ENCODE measurements at regions not wholly inside any gene's neighbourhood (a gene's known extent, or its start where the extent isn't known, plus 50 kb on each side); places are given as distances from the start of the nearest gene placed in this dataset.

DNA sequence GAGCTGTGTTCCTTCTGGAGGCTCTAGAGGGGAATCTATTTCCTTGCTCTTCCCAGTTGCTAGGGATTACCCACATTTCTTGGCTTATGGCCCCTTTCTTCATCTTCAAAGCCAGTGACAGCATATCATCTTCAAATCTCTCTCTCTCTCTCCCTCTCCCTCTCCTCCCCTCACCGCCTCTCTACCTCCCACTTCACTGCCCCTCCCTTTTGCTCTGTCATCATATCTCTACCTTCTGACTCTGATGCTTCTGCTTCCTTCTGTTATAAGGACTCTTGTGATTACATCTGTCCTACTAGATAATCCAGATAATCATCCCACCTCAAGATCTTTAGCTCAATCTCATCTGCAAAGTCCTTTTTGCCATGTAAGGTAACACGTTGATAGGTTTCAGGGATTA, 93.1 kb upstream of the TEX13D start:
- Histone ChIP-seq H3K27me3 (ENCODE audit: insufficient read depth, low read length) (no peaks in the 10 kb centered on the region), H3K36me3 (ENCODE audit: insufficient read depth, low read depth, low read length) (no peaks in the 10 kb centered on the region), H3K9ac (ENCODE audit: low read depth, low read length) (no peak overlapping the region), H3K4me3 (ENCODE audit: low read length) (no peak overlapping the region), H3K4me1 (ENCODE audit: insufficient read depth, low read length) (no peaks in the 10 kb centered on the region), H3K9me3 (ENCODE audit: insufficient read depth, low read depth, low read length) (no peaks in the 10 kb centered on the region), H3K27ac (ENCODE audit: low read length) (no peak overlapping the region)

GRCh38 chrX:124239911-124240310, 92.5 kb upstream of the TEX13D start:
- Histone ChIP-seq H3K27me3 (ENCODE audit: insufficient read depth, low read length) (no peaks in the 10 kb centered on the region), H3K4me1 (ENCODE audit: insufficient read depth, low read length) (no peaks in the 10 kb centered on the region), H3K36me3 (ENCODE audit: insufficient read depth, low read depth, low read length) (no peaks in the 10 kb centered on the region), H3K4me3 (ENCODE audit: low read length) (no peak overlapping the region), H3K9me3 (ENCODE audit: insufficient read depth, low read depth, low read length) (no peaks in the 10 kb centered on the region), H3K27ac (ENCODE audit: low read length) (no peak overlapping the region), H3K9ac (ENCODE audit: low read depth, low read length) (no peak overlapping the region)

DNA sequence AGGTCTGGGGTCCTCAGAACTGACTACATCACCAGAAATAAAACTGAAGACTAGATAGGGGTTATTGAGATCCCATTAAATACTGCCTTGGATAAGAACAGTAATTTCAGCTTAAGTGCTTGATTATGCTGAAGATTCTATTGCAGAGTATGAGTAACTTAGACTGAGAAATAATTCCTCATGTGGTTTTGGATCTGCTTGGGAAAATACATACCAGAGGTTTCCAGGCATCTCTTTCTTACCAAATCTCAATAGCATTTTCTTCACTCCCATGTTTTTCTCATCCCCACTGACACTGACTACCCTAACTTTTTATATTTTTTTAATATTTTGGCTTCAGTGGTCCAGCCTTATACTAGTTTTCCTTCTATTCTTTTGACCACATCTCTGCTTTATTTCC, 92.0 kb upstream of the TEX13D start:
- Histone ChIP-seq H3K9me3 (ENCODE audit: insufficient read depth, low read depth, low read length) (no peaks in the 10 kb centered on the region), H3K4me3 (ENCODE audit: low read length) (no peak overlapping the region), H3K27me3 (ENCODE audit: insufficient read depth, low read length) (no peaks in the 10 kb centered on the region)

DNA sequence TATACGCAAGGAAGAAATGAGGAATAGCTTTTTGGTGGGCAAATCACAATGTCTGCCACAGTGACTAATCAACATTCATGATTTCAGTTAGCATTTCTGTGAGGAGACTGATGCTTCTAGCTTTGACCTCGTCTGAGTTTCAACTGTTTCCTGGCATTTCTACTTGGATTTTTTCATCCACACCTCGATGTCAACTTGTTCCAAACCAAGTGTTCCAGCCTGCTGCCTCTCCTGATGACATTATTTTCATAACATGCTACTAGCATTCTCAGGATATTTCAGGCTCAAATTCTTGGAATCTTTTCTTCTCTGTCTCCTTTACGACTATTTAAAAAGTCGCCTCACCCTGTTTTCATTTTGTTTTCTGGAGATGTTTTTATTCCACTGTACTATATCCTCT, 90.3 kb upstream of the TEX13D start:
- no peak overlapping the region for H3K9ac ChIP-seq (ENCODE audit: low read depth, low read length)
- H3K4me1 ChIP-seq (ENCODE audit: insufficient read depth, low read length): no peaks in the 10 kb centered on the region
- H3K9me3 ChIP-seq (ENCODE audit: insufficient read depth, low read depth, low read length): no peaks in the 10 kb centered on the region
- no peak overlapping the region for H3K27ac ChIP-seq (ENCODE audit: low read length)
- no peaks in the 10 kb centered on the region for H3K36me3 ChIP-seq (ENCODE audit: insufficient read depth, low read depth, low read length)
- H3K4me3 ChIP-seq (ENCODE audit: low read length): no peak overlapping the region
- no peaks in the 10 kb centered on the region for H3K27me3 ChIP-seq (ENCODE audit: insufficient read depth, low read length)

More for the DNA sequence above, 92.0 kb upstream of the TEX13D start:
- H3K27ac ChIP-seq (ENCODE audit: low read length): no peak overlapping the region
- H3K9ac ChIP-seq (ENCODE audit: low read depth, low read length): no peak overlapping the region
- no peaks in the 10 kb centered on the region for H3K36me3 ChIP-seq (ENCODE audit: insufficient read depth, low read depth, low read length)
- no peaks in the 10 kb centered on the region for H3K4me1 ChIP-seq (ENCODE audit: insufficient read depth, low read length)

DNA sequence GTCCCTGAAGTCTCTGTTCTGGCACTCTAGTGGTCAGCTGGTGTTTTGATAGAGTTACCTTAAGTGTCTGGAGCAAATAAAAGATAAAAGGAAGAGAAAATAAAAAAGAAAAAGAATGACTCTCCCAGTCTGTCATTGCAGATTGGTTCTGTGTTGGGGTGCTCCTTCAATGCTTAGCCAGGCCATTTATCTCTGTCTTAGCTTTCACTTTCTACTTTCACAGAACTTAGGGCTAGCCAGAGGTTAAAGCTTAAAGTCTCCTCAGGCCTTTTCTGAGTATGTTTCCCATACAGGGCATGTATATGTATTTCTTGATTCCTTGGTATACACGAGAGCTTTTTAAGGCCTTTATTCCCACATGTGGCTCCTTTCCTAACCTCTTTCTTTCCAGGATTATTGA, 83.1 kb upstream of the TEX13D start:
- H3K27me3 ChIP-seq (ENCODE audit: insufficient read depth, low read length): no peaks in the 10 kb centered on the region
- H3K4me1 ChIP-seq (ENCODE audit: insufficient read depth, low read length): no peaks in the 10 kb centered on the region
- no peaks in the 10 kb centered on the region for H3K36me3 ChIP-seq (ENCODE audit: insufficient read depth, low read depth, low read length)

GRCh38 chrX:124250835-124251437, 81.5 kb upstream of the TEX13D start:
- Histone ChIP-seq H3K36me3 (ENCODE audit: insufficient read depth, low read depth, low read length) (no peaks in the 10 kb centered on the region), H3K4me3 (ENCODE audit: low read length) (no peak overlapping the region), H3K27ac (ENCODE audit: low read length) (no peak overlapping the region), H3K9ac (ENCODE audit: low read depth, low read length) (no peak overlapping the region), H3K27me3 (ENCODE audit: insufficient read depth, low read length) (no peaks in the 10 kb centered on the region), H3K4me1 (ENCODE audit: insufficient read depth, low read length) (no peaks in the 10 kb centered on the region), H3K9me3 (ENCODE audit: insufficient read depth, low read depth, low read length) (no peaks in the 10 kb centered on the region)

More for the DNA sequence above, 83.1 kb upstream of the TEX13D start:
- no peak overlapping the region for H3K9ac ChIP-seq (ENCODE audit: low read depth, low read length)
- no peaks in the 10 kb centered on the region for H3K9me3 ChIP-seq (ENCODE audit: insufficient read depth, low read depth, low read length)
- no peak overlapping the region for H3K27ac ChIP-seq (ENCODE audit: low read length)
- no peak overlapping the region for H3K4me3 ChIP-seq (ENCODE audit: low read length)

GRCh38 chrX:124254611-124255010, 77.8 kb upstream of the TEX13D start:
- no peak overlapping the region for H3K4me3 ChIP-seq (ENCODE audit: low read length)
- H3K27me3 ChIP-seq (ENCODE audit: insufficient read depth, low read length): no peaks in the 10 kb centered on the region
- no peak overlapping the region for H3K9ac ChIP-seq (ENCODE audit: low read depth, low read length)
- H3K4me1 ChIP-seq (ENCODE audit: insufficient read depth, low read length): no peaks in the 10 kb centered on the region
- H3K36me3 ChIP-seq (ENCODE audit: insufficient read depth, low read depth, low read length): no peaks in the 10 kb centered on the region
- H3K9me3 ChIP-seq (ENCODE audit: insufficient read depth, low read depth, low read length): no peaks in the 10 kb centered on the region
- H3K27ac ChIP-seq (ENCODE audit: low read length): no peak overlapping the region

- no peak overlapping the region for H3K27ac ChIP-seq (ENCODE audit: low read length)
- no peaks in the 10 kb centered on the region for H3K36me3 ChIP-seq (ENCODE audit: insufficient read depth, low read depth, low read length)
- H3K9ac ChIP-seq (ENCODE audit: low read depth, low read length): no peak overlapping the region
- no peaks in the 10 kb centered on the region for H3K4me1 ChIP-seq (ENCODE audit: insufficient read depth, low read length)
- H3K9me3 ChIP-seq (ENCODE audit: insufficient read depth, low read depth, low read length): no peaks in the 10 kb centered on the region
- H3K4me3 ChIP-seq (ENCODE audit: low read length): no peak overlapping the region
- H3K27me3 ChIP-seq (ENCODE audit: insufficient read depth, low read length): no peaks in the 10 kb centered on the region
Measured at GRCh38 chrX:124256216-124256615, 76.2 kb upstream of the TEX13D start.

- no peaks in the 10 kb centered on the region for H3K36me3 ChIP-seq (ENCODE audit: insufficient read depth, low read depth, low read length)
- no peak overlapping the region for H3K4me3 ChIP-seq (ENCODE audit: low read length)
- H3K27me3 ChIP-seq (ENCODE audit: insufficient read depth, low read length): no peaks in the 10 kb centered on the region
- H3K27ac ChIP-seq (ENCODE audit: low read length): no peak overlapping the region
- H3K9ac ChIP-seq (ENCODE audit: low read depth, low read length): no peak overlapping the region
- no peaks in the 10 kb centered on the region for H3K9me3 ChIP-seq (ENCODE audit: insufficient read depth, low read depth, low read length)
- H3K4me1 ChIP-seq (ENCODE audit: insufficient read depth, low read length): no peaks in the 10 kb centered on the region
Measured at GRCh38 chrX:124256629-124257380, 75.7 kb upstream of the TEX13D start.

DNA sequence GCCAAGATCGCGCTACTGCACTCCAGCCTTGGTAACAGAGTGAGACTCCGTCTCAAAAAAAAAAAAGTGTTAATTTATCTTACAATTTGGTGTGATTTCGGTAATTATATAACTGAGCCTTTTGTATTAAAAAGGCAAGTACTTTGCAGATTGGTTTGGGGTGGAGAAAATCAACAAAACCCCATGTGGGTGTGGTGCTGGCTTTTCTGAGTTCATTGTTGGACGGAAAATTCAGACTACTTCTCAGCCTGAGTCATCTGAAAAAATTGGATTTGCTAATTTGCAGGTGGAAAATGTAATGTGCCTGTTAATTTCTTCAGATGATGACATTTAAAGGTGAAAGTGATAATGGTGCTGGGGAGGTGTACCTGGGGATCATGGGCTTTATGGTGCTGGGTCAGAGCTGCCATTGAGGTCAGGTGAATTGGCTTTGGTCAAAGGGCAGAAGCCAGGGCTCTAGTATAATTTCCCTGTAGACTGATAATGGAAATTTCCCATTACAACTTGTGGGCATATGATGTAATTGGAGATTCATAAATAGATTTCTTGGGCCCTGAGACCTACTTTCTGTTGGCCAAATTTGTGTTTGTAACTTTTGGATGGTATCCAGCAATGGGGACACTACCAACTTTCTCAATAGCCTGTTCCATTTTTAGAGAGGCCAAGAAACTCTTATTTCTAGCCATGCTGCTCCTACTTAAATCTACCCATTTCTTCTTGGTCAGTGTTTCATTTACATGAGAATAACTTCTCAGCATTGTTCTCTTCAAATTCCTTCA, 74.3 kb upstream of the TEX13D start:
- no peak overlapping the region for H3K4me3 ChIP-seq (ENCODE audit: low read length)
- no peak overlapping the region for H3K27ac ChIP-seq (ENCODE audit: low read length)
- H3K9me3 ChIP-seq (ENCODE audit: insufficient read depth, low read depth, low read length): no peaks in the 10 kb centered on the region
- H3K36me3 ChIP-seq (ENCODE audit: insufficient read depth, low read depth, low read length): no peaks in the 10 kb centered on the region
- H3K4me1 ChIP-seq (ENCODE audit: insufficient read depth, low read length): no peaks in the 10 kb centered on the region
- no peak overlapping the region for H3K9ac ChIP-seq (ENCODE audit: low read depth, low read length)
- H3K27me3 ChIP-seq (ENCODE audit: insufficient read depth, low read length): no peaks in the 10 kb centered on the region

DNA sequence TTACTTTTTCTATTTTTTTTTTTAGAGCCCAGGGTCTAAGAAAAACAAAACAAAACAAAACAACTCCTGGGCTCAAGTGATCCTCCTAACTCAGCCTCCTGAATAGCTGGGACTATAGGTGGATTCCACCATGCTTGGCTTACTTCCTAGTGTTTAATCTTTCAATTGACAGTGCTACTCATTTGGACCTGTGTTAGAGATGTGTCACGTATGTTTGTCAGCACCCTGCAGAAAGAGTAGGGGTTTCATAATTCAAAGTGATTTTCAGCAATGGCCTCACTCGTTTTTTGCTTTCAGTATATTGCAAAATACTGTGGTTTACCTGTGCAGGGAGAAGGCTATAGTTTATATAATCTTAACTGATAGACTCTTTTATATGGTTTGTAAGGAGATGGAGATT, 71.6 kb upstream of the TEX13D start:
- H3K36me3 ChIP-seq (ENCODE audit: insufficient read depth, low read depth, low read length): no peaks in the 10 kb centered on the region
- no peaks in the 10 kb centered on the region for H3K4me1 ChIP-seq (ENCODE audit: insufficient read depth, low read length)
- no peak overlapping the region for H3K4me3 ChIP-seq (ENCODE audit: low read length)
- no peak overlapping the region for H3K9ac ChIP-seq (ENCODE audit: low read depth, low read length)
- no peaks in the 10 kb centered on the region for H3K27me3 ChIP-seq (ENCODE audit: insufficient read depth, low read length)
- H3K9me3 ChIP-seq (ENCODE audit: insufficient read depth, low read depth, low read length): no peaks in the 10 kb centered on the region
- no peak overlapping the region for H3K27ac ChIP-seq (ENCODE audit: low read length)

DNA sequence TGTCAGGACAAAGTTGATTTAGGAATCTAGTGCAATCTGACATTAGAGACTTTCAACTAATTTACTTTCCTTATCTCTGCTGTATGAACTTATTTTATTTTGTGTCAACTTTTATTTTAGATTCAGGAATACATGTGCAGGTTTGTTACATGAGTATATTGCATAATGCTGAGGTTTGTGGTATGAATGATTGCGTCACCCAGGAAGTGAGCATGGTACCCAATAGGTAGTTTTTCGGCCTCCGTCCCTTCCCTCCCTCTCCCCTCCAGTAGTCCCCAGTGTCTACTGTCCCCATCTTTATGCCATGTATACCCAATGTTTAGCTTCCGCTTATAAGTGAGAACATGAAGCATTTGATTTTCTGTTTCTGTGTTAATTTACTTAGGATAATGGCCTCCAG, 68.7 kb upstream of the TEX13D start:
- no peak overlapping the region for H3K27ac ChIP-seq (ENCODE audit: low read length)
- H3K36me3 ChIP-seq (ENCODE audit: insufficient read depth, low read depth, low read length): no peaks in the 10 kb centered on the region
- H3K9ac ChIP-seq (ENCODE audit: low read depth, low read length): no peak overlapping the region
- H3K4me1 ChIP-seq (ENCODE audit: insufficient read depth, low read length): no peaks in the 10 kb centered on the region
- no peak overlapping the region for H3K4me3 ChIP-seq (ENCODE audit: low read length)
- H3K9me3 ChIP-seq (ENCODE audit: insufficient read depth, low read depth, low read length): no peaks in the 10 kb centered on the region
- no peaks in the 10 kb centered on the region for H3K27me3 ChIP-seq (ENCODE audit: insufficient read depth, low read length)

Measured in iPS-20b (cell line).